Natural killer cell treated with Interleukin-12 subunit alpha and Interleukin-12 subunit beta and Interleukin-15 and Interleukin-18, amount 100 ng/mL, for 72 hours (primary cell): ENCODE measurements at regions not wholly inside any gene's neighbourhood (a gene's known extent, or its start where the extent isn't known, plus 50 kb on each side); places are given as distances from the start of the nearest gene placed in this dataset.

Experiments
- ATAC-seq, 2 donors: fragments of 150-1000 bp; cut with Tn5 transposase in 1 of 2; sonication (Bioruptor Pico), chemical (Tn5 transposase) in 1 of 2; 2 replicates each; pipeline ENCODE4 v1.10.0; 2021
- DNase-seq: peaks from one replicate; pipeline ENCODE4 v3.0.0; 2022; ENCODE audit warnings: low spot score
- H3K27ac Mint-ChIP-seq, 2 donors: 1 replicate in 1 of 2; 2 replicates in 1 of 2; pipeline ENCODE4 v1.8.0; 2022; ENCODE audit warnings: mixed read lengths in 2 of 2, mild to moderate bottlenecking in 1 of 2, moderate library complexity in 1 of 2
- H3K27me3 Mint-ChIP-seq, 2 donors: 1 replicate in 1 of 2; 2 replicates in 1 of 2; pipeline ENCODE4 v1.8.0; 2022; ENCODE audit warnings: mixed read lengths in 2 of 2
- H3K36me3 Mint-ChIP-seq: one replicate; pipeline ENCODE4 v1.8.0; 2022; ENCODE audit warnings: mixed read lengths
- H3K4me1 Mint-ChIP-seq, 2 donors: 1 replicate in 1 of 2; 2 replicates in 1 of 2; pipeline ENCODE4 v1.8.0; 2022; ENCODE audit warnings: low read depth in 2 of 2, mixed read lengths in 2 of 2, mild to moderate bottlenecking in 1 of 2
- H3K4me3 Mint-ChIP-seq: one replicate; pipeline ENCODE4 v1.8.0; 2022; ENCODE audit warnings: mixed read lengths
- H3K9me3 Mint-ChIP-seq: 2 replicates; pipeline ENCODE4 v1.8.0; 2022; ENCODE audit warnings: mixed read lengths

DNA sequence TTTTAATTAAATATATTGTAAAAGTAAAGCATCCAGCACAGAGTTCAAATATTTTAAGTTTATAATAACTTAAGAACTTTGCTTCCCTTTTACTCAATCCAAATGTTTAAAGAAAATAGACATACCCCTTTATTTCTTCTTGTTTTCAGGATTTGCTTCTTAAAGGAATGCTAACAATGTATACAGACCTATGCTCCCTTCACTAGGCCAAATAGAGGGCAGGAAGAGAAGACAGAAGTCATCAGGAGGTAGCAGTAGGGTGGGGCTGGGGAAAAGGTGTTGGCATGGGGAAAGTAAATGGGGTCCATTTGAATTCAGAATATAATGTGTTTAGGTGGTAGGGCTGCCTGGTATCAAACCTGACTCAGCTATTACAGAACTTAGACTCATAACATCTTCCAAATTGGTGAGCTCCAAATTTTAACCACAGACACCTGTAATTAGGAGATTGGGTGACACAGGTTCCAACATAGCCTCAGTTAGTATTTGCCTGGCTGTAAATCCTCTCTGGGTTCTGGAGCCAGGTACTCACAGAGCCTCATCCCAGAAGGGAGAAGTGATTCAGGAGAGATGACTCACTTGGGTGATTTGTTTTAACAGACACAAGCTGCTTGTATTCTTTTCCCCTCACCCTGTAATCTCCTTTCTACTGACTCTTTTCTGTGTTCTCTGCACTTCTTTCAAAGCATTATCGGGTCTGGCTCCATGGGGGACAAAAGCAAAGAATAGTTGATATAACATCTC is 60.1 kb upstream of the DUSP10 start:
- Mint-ChIP-seq H3K9me3 (peaks cover 3% of the 10 kb centered on the region), H3K27ac (peak overlapping the region in 1 of 2 donors; percentile 78), H3K36me3 (peaks cover 11% of the 10 kb centered on the region), H3K4me1 (peaks cover 41 to 43% of the 10 kb centered on the region in 2 donors), H3K4me3 (no peak overlapping the region), H3K27me3 (no peaks in the 10 kb centered on the region)
- ATAC-seq, result peak in 1 of 2 donors; percentile 46
- DNase-seq, result no peak

DNA sequence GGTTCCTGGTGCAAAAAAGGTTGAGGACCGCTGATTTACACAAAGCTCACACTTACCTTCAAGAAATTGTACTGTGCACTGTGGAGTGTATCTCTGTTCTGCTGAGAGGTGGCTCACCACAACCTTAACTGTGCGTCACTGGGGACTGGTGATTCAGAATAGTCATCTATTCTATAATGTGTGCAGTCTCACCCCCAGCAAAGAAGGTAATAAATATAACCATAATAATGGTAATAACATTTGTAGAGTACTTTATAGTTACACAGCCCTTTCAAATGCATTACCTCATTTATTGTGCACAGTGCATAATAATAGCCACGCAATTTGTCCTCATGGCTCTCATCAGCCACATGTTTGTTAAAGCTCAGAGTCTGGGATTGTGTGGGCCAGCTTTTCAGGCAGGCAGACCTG is 59.4 kb upstream of the DUSP10 start:
- H3K27ac Mint-ChIP-seq, result peak overlapping the region in 1 of 2 donors; percentile 78
- DNase-seq (no peak), ATAC-seq (peak; percentile 67 to 85)
- H3K4me3 Mint-ChIP-seq, result no peak overlapping the region
- peaks cover 3% of the 10 kb centered on the region for H3K9me3 Mint-ChIP-seq
- H3K4me1 Mint-ChIP-seq, result peaks cover 34 to 36% of the 10 kb centered on the region in 2 donors
- no peaks in the 10 kb centered on the region for H3K27me3 Mint-ChIP-seq
- peaks cover 11% of the 10 kb centered on the region for H3K36me3 Mint-ChIP-seq

DNA sequence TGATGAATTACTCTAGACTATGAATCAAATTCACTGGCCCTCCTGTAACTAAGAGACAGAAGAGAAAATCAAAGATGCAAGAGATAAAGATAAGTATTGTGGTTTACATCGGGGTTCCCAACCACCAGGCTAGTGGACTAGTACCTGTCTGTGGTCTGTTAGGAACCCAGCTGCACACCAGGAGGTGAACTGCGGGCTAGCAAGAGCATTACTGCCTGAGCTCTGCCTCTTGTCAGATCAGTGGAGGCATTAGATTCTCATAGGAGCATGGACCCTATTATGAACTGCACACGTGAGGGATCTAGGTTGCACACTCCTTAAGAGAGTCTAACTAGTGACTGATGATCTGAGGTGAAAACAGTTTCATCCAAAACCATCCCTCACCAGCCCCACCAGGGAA is 58.9 kb upstream of the DUSP10 start:
- Mint-ChIP-seq H3K36me3 (peaks cover 11% of the 10 kb centered on the region), H3K4me1 (peaks cover 33 to 36% of the 10 kb centered on the region in 2 donors), H3K4me3 (no peak overlapping the region), H3K27ac (peak overlapping the region in 1 of 2 donors; percentile 78), H3K27me3 (no peaks in the 10 kb centered on the region), H3K9me3 (peaks cover 3% of the 10 kb centered on the region)
- no peak for DNase-seq
- ATAC-seq, result peak in 1 of 2 donors; percentile 24

DNA sequence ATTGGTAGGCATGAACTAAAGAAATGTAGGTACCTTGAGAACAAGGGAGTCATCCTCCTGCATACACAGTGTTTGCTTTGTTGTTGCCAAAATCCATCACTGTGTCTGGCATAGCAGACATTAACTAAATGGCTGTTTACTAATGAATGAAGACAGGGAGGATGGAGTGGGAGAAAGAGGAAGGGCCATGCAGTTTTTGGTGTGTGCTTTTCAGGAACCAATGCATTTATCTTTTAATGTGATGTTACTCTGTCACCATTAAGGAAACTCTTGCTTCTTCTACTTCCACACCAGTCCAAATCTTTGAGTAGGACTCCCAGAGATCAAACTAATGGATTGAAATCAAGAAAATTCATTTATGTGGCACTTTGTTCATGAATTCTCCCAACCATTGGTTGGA is 55.6 kb upstream of the DUSP10 start:
- DNase-seq (no peak), ATAC-seq (no peak)
- Mint-ChIP-seq H3K4me1 (peaks cover 51% of the 10 kb centered on the region in 2 donors), H3K27ac (no peak overlapping the region), H3K27me3 (no peaks in the 10 kb centered on the region), H3K4me3 (no peak overlapping the region), H3K36me3 (peaks cover 15% of the 10 kb centered on the region), H3K9me3 (peaks cover 3% of the 10 kb centered on the region)

DNA sequence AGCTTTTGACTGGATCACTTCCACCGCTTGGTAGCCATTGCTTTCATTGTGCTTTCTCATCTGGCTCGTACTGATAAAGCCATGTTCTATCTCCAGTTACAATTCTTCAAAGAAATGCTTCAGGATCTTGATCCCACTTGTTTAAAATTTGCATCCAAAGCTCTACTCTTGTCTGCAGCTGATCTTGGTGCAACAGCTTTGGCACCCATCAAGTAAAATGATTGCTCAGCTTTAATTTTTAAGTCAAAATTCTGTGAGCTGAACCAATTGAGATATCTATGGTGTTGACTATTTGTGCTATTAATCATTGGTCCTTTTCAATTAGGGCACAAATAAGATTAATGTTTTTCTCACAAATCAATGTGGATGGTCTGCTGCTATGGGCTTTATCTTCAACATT is 54.8 kb upstream of the DUSP10 start:
- peaks cover 49 to 50% of the 10 kb centered on the region in 2 donors for H3K4me1 Mint-ChIP-seq
- peaks cover 3% of the 10 kb centered on the region for H3K9me3 Mint-ChIP-seq
- no peak for ATAC-seq
- no peak for DNase-seq
- H3K4me3 Mint-ChIP-seq, result no peak overlapping the region
- peak overlapping the region in 1 of 2 donors; percentile 11 for H3K27ac Mint-ChIP-seq
- H3K27me3 Mint-ChIP-seq, result no peaks in the 10 kb centered on the region
- H3K36me3 Mint-ChIP-seq, result peaks cover 15% of the 10 kb centered on the region

DNA sequence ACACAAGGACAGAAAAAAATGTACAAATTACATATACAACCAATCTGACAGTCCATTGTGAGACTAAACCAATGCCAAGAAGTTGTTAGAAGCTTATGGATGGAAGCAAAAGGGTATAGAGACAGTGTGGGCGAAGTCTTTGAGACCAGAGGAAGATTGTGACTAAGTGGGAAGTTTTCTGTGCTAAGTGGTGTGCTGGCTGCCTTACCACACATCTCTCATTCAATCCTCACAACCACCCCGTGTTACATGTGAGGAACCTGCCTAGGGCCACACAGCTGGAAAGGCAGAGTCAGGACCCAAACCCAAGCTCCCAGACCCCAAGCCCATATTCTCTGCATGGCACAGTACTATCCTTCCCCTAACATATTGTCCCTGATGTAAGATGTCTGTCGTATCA is 53.5 kb upstream of the DUSP10 start:
- Mint-ChIP-seq H3K27me3 (no peaks in the 10 kb centered on the region), H3K27ac (peak overlapping the region; percentile 96 to 97), H3K9me3 (peaks cover 3% of the 10 kb centered on the region), H3K36me3 (peaks cover 14% of the 10 kb centered on the region), H3K4me1 (peaks cover 39 to 40% of the 10 kb centered on the region in 2 donors), H3K4me3 (peak overlapping the region; percentile 91)
- ATAC-seq, result peak; percentile 77 to 82
- DNase-seq, result peak; percentile 79

DNA sequence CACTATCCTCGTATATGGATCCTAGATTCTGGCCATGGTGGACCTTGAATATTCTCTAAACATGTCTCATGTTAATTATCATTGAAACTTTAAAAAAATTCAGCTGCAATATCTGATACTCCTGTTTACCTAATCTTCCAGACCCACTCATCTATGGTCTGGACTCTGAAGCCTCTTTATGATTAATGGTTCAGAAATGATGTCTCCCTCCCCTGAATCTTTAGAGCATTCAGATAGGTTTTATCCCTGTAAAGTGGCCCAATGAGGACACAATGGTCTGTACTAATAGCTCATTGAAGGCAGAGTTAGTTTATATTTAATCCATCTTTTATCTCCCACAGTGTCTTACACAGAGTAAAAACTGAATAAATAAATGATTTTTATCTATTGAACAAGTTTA is 53.0 kb upstream of the DUSP10 start:
- ATAC-seq, result no peak

DNA sequence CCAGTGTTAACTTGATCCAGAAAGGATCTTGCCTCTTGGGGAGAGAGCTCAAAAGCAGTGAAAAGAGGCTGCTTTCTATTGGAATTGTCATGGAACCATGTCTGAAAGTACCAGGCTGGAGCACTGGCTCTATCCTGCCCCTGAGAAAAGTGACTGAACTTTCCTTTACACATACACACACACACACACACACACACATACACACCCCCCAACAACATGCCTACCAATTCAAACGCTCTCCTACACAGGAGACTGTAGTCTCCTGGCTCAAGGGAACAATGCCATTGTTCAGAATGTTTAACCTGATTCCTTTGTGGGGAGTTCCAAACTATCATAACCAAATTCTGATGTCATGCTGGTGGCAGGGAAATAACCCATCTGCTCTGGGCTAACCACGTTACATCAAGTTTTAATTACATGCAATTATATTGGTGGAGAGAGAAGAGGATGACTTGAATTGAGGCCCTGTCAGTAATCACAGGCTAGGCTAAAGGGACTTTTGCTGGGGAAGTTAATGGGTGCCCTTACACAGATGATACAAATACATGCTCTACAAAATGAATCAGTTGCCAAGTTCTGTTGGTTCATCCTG is 52.3 kb upstream of the DUSP10 start:
- peak overlapping the region; percentile 91 for H3K4me3 Mint-ChIP-seq
- H3K27ac Mint-ChIP-seq, result peak overlapping the region; percentile 96 to 97

More for the DNA sequence above, 53.0 kb upstream of the DUSP10 start:
- peaks cover 37 to 40% of the 10 kb centered on the region in 2 donors for H3K4me1 Mint-ChIP-seq
- no peaks in the 10 kb centered on the region for H3K27me3 Mint-ChIP-seq
- H3K4me3 Mint-ChIP-seq, result peak overlapping the region; percentile 91
- peaks cover 3% of the 10 kb centered on the region for H3K9me3 Mint-ChIP-seq
- DNase-seq, result no peak
- peak overlapping the region; percentile 96 to 97 for H3K27ac Mint-ChIP-seq
- peaks cover 11% of the 10 kb centered on the region for H3K36me3 Mint-ChIP-seq

DNA sequence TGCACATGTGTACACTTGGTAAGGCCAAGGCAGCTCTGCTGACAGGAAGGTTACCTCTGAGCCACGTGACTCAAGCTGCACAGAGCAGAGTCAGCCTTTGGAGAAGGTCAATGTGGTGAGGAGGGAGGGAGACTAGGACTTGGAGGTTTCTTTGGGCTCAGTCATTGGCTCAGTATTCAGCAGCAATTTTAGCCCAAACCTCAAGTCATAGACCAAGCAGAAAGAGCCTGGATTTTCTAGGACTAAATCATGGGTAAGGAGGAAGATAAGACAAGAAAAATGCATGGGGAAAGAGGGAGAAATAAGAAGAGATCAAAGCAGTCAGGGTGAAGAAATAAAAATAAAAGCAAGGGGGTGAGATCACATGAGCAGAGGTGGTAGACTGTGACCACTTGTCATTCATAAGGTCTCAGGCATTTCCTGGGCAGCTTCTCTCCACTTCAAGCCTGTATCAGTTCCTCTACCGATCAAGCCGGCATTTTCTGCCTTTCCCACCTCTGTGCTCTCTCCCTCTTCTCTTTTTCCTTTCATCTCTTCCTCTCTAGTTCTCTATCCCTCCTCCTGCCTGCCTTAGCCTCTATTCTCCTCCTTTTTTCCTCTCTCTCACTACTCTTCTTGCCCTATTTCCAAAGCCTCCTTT is 51.7 kb upstream of the DUSP10 start:
- Mint-ChIP-seq H3K4me3 (peak overlapping the region; percentile 91), H3K4me1 (peaks cover 37 to 46% of the 10 kb centered on the region in 2 donors), H3K27ac (peak overlapping the region; percentile 96 to 97), H3K9me3 (no peaks in the 10 kb centered on the region), H3K27me3 (no peaks in the 10 kb centered on the region), H3K36me3 (peaks cover 5% of the 10 kb centered on the region)
- DNase-seq (no peak), ATAC-seq (peak; percentile 73 to 74)

More for the DNA sequence above, 52.3 kb upstream of the DUSP10 start:
- Mint-ChIP-seq H3K9me3 (no peaks in the 10 kb centered on the region), H3K4me1 (peaks cover 37 to 40% of the 10 kb centered on the region in 2 donors), H3K27me3 (no peaks in the 10 kb centered on the region), H3K36me3 (peaks cover 5% of the 10 kb centered on the region)
- peak; percentile 93 for ATAC-seq
- DNase-seq, result peak; percentile 76

DNA sequence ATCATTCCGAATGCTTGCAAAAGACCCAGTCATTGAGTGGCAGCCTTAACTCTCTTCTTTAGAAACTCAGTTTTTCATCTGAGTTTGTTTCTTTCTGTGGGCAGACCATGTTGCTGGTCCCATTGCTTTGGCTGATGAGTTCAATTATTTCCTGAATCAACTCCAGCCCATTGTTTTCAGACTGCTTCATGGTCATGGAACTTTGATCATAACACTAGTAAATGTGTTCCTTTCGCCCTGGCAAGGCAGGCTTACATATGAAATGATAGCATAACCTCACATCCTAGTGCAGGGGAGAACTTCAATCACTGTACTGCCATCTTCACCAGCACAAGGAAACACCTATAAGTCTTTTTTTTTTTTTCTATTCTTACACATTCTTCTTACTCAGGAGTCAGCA is 50.0 kb upstream of the DUSP10 start:
- Mint-ChIP-seq H3K27me3 (no peaks in the 10 kb centered on the region), H3K27ac (no peak overlapping the region), H3K4me1 (peaks cover 37 to 48% of the 10 kb centered on the region in 2 donors), H3K9me3 (no peaks in the 10 kb centered on the region), H3K4me3 (no peak overlapping the region), H3K36me3 (peaks cover 5% of the 10 kb centered on the region)
- DNase-seq (no peak), ATAC-seq (no peak)
